KMS-11 (cell line): ENCODE measurements at regions not wholly inside any gene's neighbourhood (a gene's known extent, or its start where the extent isn't known, plus 50 kb on each side); places are given as distances from the start of the nearest gene placed in this dataset.
"Not testable (repeated sequence)": the region's sequence is repeated elsewhere in the genome, so short reads cannot be mapped to it uniquely, and the experiment has no call there.

Experiments
- H2AFZ ChIP-seq: fragments of 200-600 bp; sonication (generic); 2 replicates; pipeline ENCODE4 v1.6.1; 2016; ENCODE audit warnings: antibody characterized with exemption, mixed run types, low read depth
- H3K27ac ChIP-seq: fragments of 200-600 bp; sonication (generic); 2 replicates; pipeline ENCODE4 v1.6.1; 2016; ENCODE audit warnings: mild to moderate bottlenecking, mixed run types
- H3K27me3 ChIP-seq: fragments of 200-600 bp; sonication (generic); 2 replicates; pipeline ENCODE4 v1.6.1; 2017; ENCODE audit warnings: mild to moderate bottlenecking, low read depth, mixed run types, moderate library complexity; ENCODE audit not compliant: insufficient read depth
- H3K36me3 ChIP-seq: fragments of 200-600 bp; sonication (generic); 2 replicates; pipeline ENCODE4 v1.6.1; 2017; ENCODE audit warnings: mild to moderate bottlenecking, mixed run types; ENCODE audit not compliant: insufficient read depth
- H3K4me1 ChIP-seq: fragments of 200-600 bp; sonication (generic); 2 replicates; pipeline ENCODE4 v1.6.1; 2016; ENCODE audit warnings: mild to moderate bottlenecking, low read depth, mixed run types; ENCODE audit not compliant: poor library complexity, severe bottlenecking
- H3K4me2 ChIP-seq: fragments of 200-600 bp; sonication (generic); 2 replicates; pipeline ENCODE4 v1.7.0; 2016; ENCODE audit warnings: mild to moderate bottlenecking, mixed run types
- H3K4me3 ChIP-seq: fragments of 200-600 bp; sonication (generic); IDR thresholded peaks from 2 replicates; pipeline ENCODE4 v1.6.1; 2017; ENCODE audit warnings: low read depth, low read length, mixed read lengths; ENCODE audit not compliant: insufficient read depth
- H3K79me2 ChIP-seq: fragments of 200-600 bp; sonication (generic); 2 replicates; pipeline ENCODE4 v1.6.1; 2016; ENCODE audit warnings: low read depth, mixed run types; ENCODE audit not compliant: insufficient read depth
- H3K9ac ChIP-seq: fragments of 200-600 bp; sonication (generic); 2 replicates; pipeline ENCODE4 v1.6.1; 2016; ENCODE audit warnings: mild to moderate bottlenecking, mixed run types
- H4K20me1 ChIP-seq: fragments of 200-600 bp; sonication (generic); 2 replicates; pipeline ENCODE4 v1.6.1; 2016; ENCODE audit warnings: mild to moderate bottlenecking, mixed run types; ENCODE audit not compliant: insufficient read depth
- CTCF ChIP-seq: fragments of 200-600 bp; sonication (generic); conservative IDR thresholded peaks from 2 replicates; pipeline ENCODE4 v1.6.1; 2017; ENCODE audit warnings: low read depth, mild to moderate bottlenecking, antibody characterized with exemption, low read length, moderate library complexity, mixed read lengths

GRCh38 chr9:2274762-2275161 is 259.6 kb downstream of the SMARCA2 start:
- H3K4me2 ChIP-seq = no peak overlapping the region
- H3K36me3 ChIP-seq = no peaks in the 10 kb centered on the region
- H4K20me1 ChIP-seq = no peaks in the 10 kb centered on the region
- H2AFZ ChIP-seq = no peak overlapping the region
- no peak overlapping the region for H3K4me3 ChIP-seq
- H3K27me3 ChIP-seq = no peaks in the 10 kb centered on the region
- no peak overlapping the region for H3K9ac ChIP-seq
- no peaks in the 10 kb centered on the region for H3K4me1 ChIP-seq
- TF ChIP-seq CTCF = no peak
- H3K79me2 ChIP-seq = no peaks in the 10 kb centered on the region
- H3K27ac ChIP-seq = no peak overlapping the region

- Histone ChIP-seq H3K36me3 (no peaks in the 10 kb centered on the region), H3K9ac (no peak overlapping the region), H3K4me1 (no peaks in the 10 kb centered on the region), H3K4me2 (no peak overlapping the region), H3K27ac (no peak overlapping the region), H2AFZ (no peak overlapping the region), H3K79me2 (no peaks in the 10 kb centered on the region), H3K4me3 (no peak overlapping the region), H3K27me3 (no peaks in the 10 kb centered on the region), H4K20me1 (no peaks in the 10 kb centered on the region)
- no peak for TF ChIP-seq CTCF
These were observed 261.1 kb downstream of the SMARCA2 start for GRCh38 chr9:2276296-2276695.

- not testable (repeated sequence) for H3K27ac ChIP-seq, H3K27me3 ChIP-seq, H3K4me1 ChIP-seq, H3K4me2 ChIP-seq, H3K79me2 ChIP-seq, H2AFZ ChIP-seq, H4K20me1 ChIP-seq, H3K4me3 ChIP-seq, H3K36me3 ChIP-seq, H3K9ac ChIP-seq
These were observed 262.0 kb downstream of the SMARCA2 start for GRCh38 chr9:2277133-2277532.

- not testable (repeated sequence) for H3K27ac ChIP-seq, H2AFZ ChIP-seq, H3K27me3 ChIP-seq, H3K9ac ChIP-seq, H3K36me3 ChIP-seq, H3K79me2 ChIP-seq, H3K4me3 ChIP-seq, H4K20me1 ChIP-seq, H3K4me1 ChIP-seq, H3K4me2 ChIP-seq
These were observed 262.5 kb downstream of the SMARCA2 start for GRCh38 chr9:2277644-2278043.

GRCh38 chr9:2279138-2279537 is 264.0 kb downstream of the SMARCA2 start:
- H3K4me2 ChIP-seq, H3K9ac ChIP-seq: not testable (repeated sequence)

GRCh38 chr9:2281031-2281802 is 266.1 kb downstream of the SMARCA2 start:
- Histone ChIP-seq H3K4me1 (no peaks in the 10 kb centered on the region), H3K4me3 (no peak overlapping the region), H3K36me3 (no peaks in the 10 kb centered on the region), H4K20me1 (no peaks in the 10 kb centered on the region), H3K79me2 (no peaks in the 10 kb centered on the region), H3K27me3 (no peaks in the 10 kb centered on the region), H3K27ac (no peak overlapping the region), H2AFZ (no peak overlapping the region), H3K4me2 (no peak overlapping the region), H3K9ac (no peak overlapping the region)
- no peak for TF ChIP-seq CTCF

More at GRCh38 chr9:2279138-2279537, 264.0 kb downstream of the SMARCA2 start:
- H2AFZ ChIP-seq, H3K36me3 ChIP-seq, H3K4me1 ChIP-seq, H3K4me3 ChIP-seq, H4K20me1 ChIP-seq, H3K27me3 ChIP-seq, H3K79me2 ChIP-seq, H3K27ac ChIP-seq: not testable (repeated sequence)
